ENCODE measurements at regions not wholly inside any gene's neighbourhood (a gene's known extent, or its start where the extent isn't known, plus 50 kb on each side); places are given as distances from the start of the nearest gene placed in this dataset.
"Not testable (repeated sequence)": the region's sequence is repeated elsewhere in the genome, so short reads cannot be mapped to it uniquely, and the experiment has no call there.

GRCh38 chr9:67708109-67708508 lies 150.6 kb upstream of the ANKRD20A1 start:
- H3K4me1 ChIP-seq (ENCODE audit: control insufficient read depth in 2 of 2, insufficient read depth in 2 of 2, low read length in 2 of 2); intact Hi-C loops (cut with micrococcal nuclease); H3K27me3 ChIP-seq (ENCODE audit: control insufficient read depth in 2 of 2, insufficient read depth in 2 of 2, low read length in 2 of 2); H3K9me3 Mint-ChIP-seq; H3K27ac Mint-ChIP-seq; H3K4me1 Mint-ChIP-seq; H3K27me3 Mint-ChIP-seq; H3K9me3 ChIP-seq (ENCODE audit: control insufficient read depth in 2 of 3, low read length in 3 of 3); H3K36me3 Mint-ChIP-seq; H3K4me3 Mint-ChIP-seq; H3K36me3 ChIP-seq (ENCODE audit: control insufficient read depth in 2 of 3, insufficient read depth in 3 of 3, low read length in 3 of 3); DNase-seq; H3K27ac ChIP-seq (ENCODE audit: low read depth, low read length); CTCF ChIA-PET; POLR2A ChIA-PET; ATAC-seq; H3K4me3 ChIP-seq (ENCODE audit: low read length): not testable (repeated sequence)

- H3K36me3 Mint-ChIP-seq; H3K4me3 Mint-ChIP-seq; H3K27me3 Mint-ChIP-seq; H3K4me1 ChIP-seq (ENCODE audit: control insufficient read depth in 2 of 2, insufficient read depth in 2 of 2, low read length in 2 of 2); ATAC-seq; intact Hi-C loops (cut with micrococcal nuclease); CTCF ChIA-PET; H3K9me3 ChIP-seq (ENCODE audit: control insufficient read depth in 2 of 3, low read length in 3 of 3); H3K27me3 ChIP-seq (ENCODE audit: control insufficient read depth in 2 of 2, insufficient read depth in 2 of 2, low read length in 2 of 2); H3K27ac ChIP-seq (ENCODE audit: low read depth, low read length); H3K27ac Mint-ChIP-seq; POLR2A ChIA-PET; H3K4me1 Mint-ChIP-seq; H3K36me3 ChIP-seq (ENCODE audit: control insufficient read depth in 2 of 3, insufficient read depth in 3 of 3, low read length in 3 of 3); H3K4me3 ChIP-seq (ENCODE audit: low read length); H3K9me3 Mint-ChIP-seq: not testable (repeated sequence)
- peak in 1 of 9 donors; percentile 0 for DNase-seq
Observed at GRCh38 chr9:67711429-67711828, 147.3 kb upstream of the ANKRD20A1 start.

- H3K27me3 Mint-ChIP-seq, H3K27ac Mint-ChIP-seq, DNase-seq: not testable (repeated sequence)
Observed at GRCh38 chr9:67711931-67712330, 146.8 kb upstream of the ANKRD20A1 start.

GRCh38 chr9:67712956-67713355 lies 145.8 kb upstream of the ANKRD20A1 start:
- H3K36me3 ChIP-seq (ENCODE audit: control insufficient read depth in 2 of 3, insufficient read depth in 3 of 3, low read length in 3 of 3); H3K9me3 ChIP-seq (ENCODE audit: control insufficient read depth in 2 of 3, low read length in 3 of 3); H3K27ac ChIP-seq (ENCODE audit: low read depth, low read length); CTCF ChIA-PET; POLR2A ChIA-PET; H3K27me3 ChIP-seq (ENCODE audit: control insufficient read depth in 2 of 2, insufficient read depth in 2 of 2, low read length in 2 of 2); H3K4me1 Mint-ChIP-seq; H3K4me3 ChIP-seq (ENCODE audit: low read length); H3K4me1 ChIP-seq (ENCODE audit: control insufficient read depth in 2 of 2, insufficient read depth in 2 of 2, low read length in 2 of 2); intact Hi-C loops (cut with micrococcal nuclease); ATAC-seq; H3K36me3 Mint-ChIP-seq; H3K9me3 Mint-ChIP-seq; H3K27me3 Mint-ChIP-seq: not testable (repeated sequence)
- Mint-ChIP-seq H3K27ac (peak overlapping the region in 5 of 9 donors; percentile 63 to 91 (median 89)), H3K4me3 (peak overlapping the region in 8 of 10 donors; percentile 42 to 86 (median 72))
- peak in 3 of 9 donors; percentile 1 to 24 (median 7) for DNase-seq

More at GRCh38 chr9:67711931-67712330, 146.8 kb upstream of the ANKRD20A1 start:
- CTCF ChIA-PET; H3K36me3 Mint-ChIP-seq; H3K9me3 Mint-ChIP-seq; H3K27ac ChIP-seq (ENCODE audit: low read depth, low read length); H3K4me3 ChIP-seq (ENCODE audit: low read length); H3K4me3 Mint-ChIP-seq; POLR2A ChIA-PET; H3K4me1 ChIP-seq (ENCODE audit: control insufficient read depth in 2 of 2, insufficient read depth in 2 of 2, low read length in 2 of 2); H3K36me3 ChIP-seq (ENCODE audit: control insufficient read depth in 2 of 3, insufficient read depth in 3 of 3, low read length in 3 of 3); ATAC-seq; intact Hi-C loops (cut with micrococcal nuclease); H3K9me3 ChIP-seq (ENCODE audit: control insufficient read depth in 2 of 3, low read length in 3 of 3); H3K27me3 ChIP-seq (ENCODE audit: control insufficient read depth in 2 of 2, insufficient read depth in 2 of 2, low read length in 2 of 2); H3K4me1 Mint-ChIP-seq: not testable (repeated sequence)

GRCh38 chr9:67717830-67718388 lies 140.8 kb upstream of the ANKRD20A1 start:
- H3K9me3 Mint-ChIP-seq; H3K4me3 Mint-ChIP-seq; H3K27me3 Mint-ChIP-seq; H3K4me1 ChIP-seq (ENCODE audit: control insufficient read depth in 2 of 2, insufficient read depth in 2 of 2, low read length in 2 of 2); H3K36me3 Mint-ChIP-seq; CTCF ChIA-PET; H3K36me3 ChIP-seq (ENCODE audit: control insufficient read depth in 2 of 3, insufficient read depth in 3 of 3, low read length in 3 of 3); H3K9me3 ChIP-seq (ENCODE audit: control insufficient read depth in 2 of 3, low read length in 3 of 3); H3K4me3 ChIP-seq (ENCODE audit: low read length); H3K4me1 Mint-ChIP-seq; H3K27ac ChIP-seq (ENCODE audit: low read depth, low read length); ATAC-seq; H3K27me3 ChIP-seq (ENCODE audit: control insufficient read depth in 2 of 2, insufficient read depth in 2 of 2, low read length in 2 of 2); H3K27ac Mint-ChIP-seq; POLR2A ChIA-PET; intact Hi-C loops (cut with micrococcal nuclease): not testable (repeated sequence)
- peak; percentile 19 to 67 (median 48) for DNase-seq

GRCh38 chr9:67720491-67720890 lies 138.2 kb upstream of the ANKRD20A1 start:
- H3K4me1 Mint-ChIP-seq; H3K4me3 ChIP-seq (ENCODE audit: low read length); H3K36me3 Mint-ChIP-seq; ATAC-seq; H3K36me3 ChIP-seq (ENCODE audit: control insufficient read depth in 2 of 3, insufficient read depth in 3 of 3, low read length in 3 of 3); H3K9me3 Mint-ChIP-seq; H3K9me3 ChIP-seq (ENCODE audit: control insufficient read depth in 2 of 3, low read length in 3 of 3); CTCF ChIA-PET; H3K27me3 ChIP-seq (ENCODE audit: control insufficient read depth in 2 of 2, insufficient read depth in 2 of 2, low read length in 2 of 2); H3K27ac ChIP-seq (ENCODE audit: low read depth, low read length); H3K4me1 ChIP-seq (ENCODE audit: control insufficient read depth in 2 of 2, insufficient read depth in 2 of 2, low read length in 2 of 2); H3K4me3 Mint-ChIP-seq; H3K27me3 Mint-ChIP-seq; POLR2A ChIA-PET; H3K27ac Mint-ChIP-seq; intact Hi-C loops (cut with micrococcal nuclease): not testable (repeated sequence)
- peak in 1 of 9 donors; percentile 6 for DNase-seq

- H3K9me3 ChIP-seq (ENCODE audit: control insufficient read depth in 2 of 3, low read length in 3 of 3); DNase-seq; H3K27ac ChIP-seq (ENCODE audit: low read depth, low read length); H3K27ac Mint-ChIP-seq; H3K36me3 ChIP-seq (ENCODE audit: control insufficient read depth in 2 of 3, insufficient read depth in 3 of 3, low read length in 3 of 3); H3K36me3 Mint-ChIP-seq; POLR2A ChIA-PET; H3K9me3 Mint-ChIP-seq; H3K4me3 ChIP-seq (ENCODE audit: low read length); CTCF ChIA-PET; intact Hi-C loops (cut with micrococcal nuclease); H3K27me3 Mint-ChIP-seq; H3K4me1 ChIP-seq (ENCODE audit: control insufficient read depth in 2 of 2, insufficient read depth in 2 of 2, low read length in 2 of 2); H3K4me3 Mint-ChIP-seq; H3K27me3 ChIP-seq (ENCODE audit: control insufficient read depth in 2 of 2, insufficient read depth in 2 of 2, low read length in 2 of 2); H3K4me1 Mint-ChIP-seq: not testable (repeated sequence)
- ATAC-seq, result peak; percentile 78
Observed at GRCh38 chr9:67722460-67723090, 136.2 kb upstream of the ANKRD20A1 start.

All from naive thymus-derived CD4-positive, alpha-beta T cell (primary cell).